ENCODE measurements at regions not wholly inside any gene's neighbourhood (a gene's known extent, or its start where the extent isn't known, plus 50 kb on each side); places are given as distances from the start of the nearest gene placed in this dataset.

DNA sequence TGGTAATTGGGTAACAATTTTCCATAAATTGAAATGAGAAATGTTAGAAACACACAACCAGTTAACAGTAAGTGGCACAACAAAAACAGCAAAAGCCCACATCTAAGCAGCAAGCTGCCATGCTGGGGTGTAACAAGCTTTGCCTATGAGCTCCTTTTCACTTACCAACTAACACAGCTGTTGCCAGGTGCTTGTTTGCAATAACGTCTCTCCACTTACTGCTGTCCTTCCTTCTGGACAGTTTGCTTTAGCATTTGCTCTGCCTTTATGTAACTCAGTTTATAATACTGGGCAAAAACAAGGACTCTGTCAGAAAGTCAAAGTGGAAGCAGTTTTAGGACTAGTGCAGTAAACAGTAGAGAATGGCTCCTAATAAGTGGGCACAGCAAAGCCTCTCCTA, 740.9 kb downstream of the POM121L12 start:
- no TSS peak for BruUV-seq (replicated peaks)
- CTCF ChIA-PET = no interaction called here

More for the DNA sequence above, 740.9 kb downstream of the POM121L12 start:
- H3K9me3 ChIP-seq (replicated peaks; ENCODE audit: control insufficient read depth, insufficient read depth, low read length) = no peaks in the 10 kb centered on the region; the same call in 2 of the 3 replicates
- SMC1A ChIA-PET (ENCODE audit: uncharacterized antibody, unreplicated experiment) = no interaction called here
- H3K9ac ChIP-seq (ENCODE audit: control insufficient read depth, insufficient read depth, low read length) = no peak overlapping the region
- no peaks in the 10 kb centered on the region for H3K36me3 ChIP-seq (ENCODE audit: control insufficient read depth in 2 of 2, insufficient read depth in 2 of 2, low read length in 1 of 2)
- no peak overlapping the region for H3K4me3 ChIP-seq
- no peaks in the 10 kb centered on the region for H3K79me2 ChIP-seq (ENCODE audit: control insufficient read depth, insufficient read depth, low read length)
- no peaks in the 10 kb centered on the region for H3K27me3 ChIP-seq (replicated peaks in 1 of 2; ENCODE audit: control insufficient read depth in 2 of 2, insufficient read depth in 2 of 2, low read length in 1 of 2)
- H3K27ac ChIP-seq (ENCODE audit: control insufficient read depth, insufficient read depth) = no peak overlapping the region
- no peaks in the 10 kb centered on the region for H3K4me1 ChIP-seq (ENCODE audit: control insufficient read depth, insufficient read depth, low read length)
- DNase-seq (ENCODE audit: low read depth, low spot score) (no peak), ATAC-seq (no peak), FAIRE-seq (no peak)
- intact Hi-C loops (cut with micrococcal nuclease; ENCODE audit: unreplicated experiment) = no loop called here
- RAD21 ChIA-PET (ENCODE audit: unreplicated experiment) = no interaction called here
- H3K4me2 ChIP-seq (ENCODE audit: control insufficient read depth, insufficient read depth) = no peak overlapping the region
- POLR2A ChIA-PET = no interaction called here
- no peaks in the 10 kb centered on the region for H4K20me1 ChIP-seq (ENCODE audit: control insufficient read depth, insufficient read depth)
- no peak overlapping the region for H2AFZ ChIP-seq (ENCODE audit: control insufficient read depth, low read depth, low read length)
- in situ Hi-C loops (cut with MboI) = no loop called here
- 0% methylated on average over 1 of the region's 1 CpG for WGBS (ENCODE audit: insufficient coverage, insufficient replicate concordance, low lambda C conversion rate, missing lambda C conversion rate)
- TF ChIP-seq TCF3 (IDR thresholded peaks at IDR 0.05; ENCODE audit: borderline replicate concordance, insufficient read depth, low read depth, low read length) (no peak), ATF7 (IDR thresholded peaks at IDR 0.05; ENCODE audit: low read depth) (no peak), POU2F2 (IDR thresholded peaks at IDR 0.05; ENCODE audit: borderline replicate concordance, low read depth, low read length) (no peak), ESRRA (IDR thresholded peaks at IDR 0.05; ENCODE audit: low read length) (no peak), USF2 (IDR thresholded peaks at IDR 0.05; ENCODE audit: borderline replicate concordance, low read depth, low read length) (no peak), TCF12 (IDR thresholded peaks at IDR 0.05; ENCODE audit: low read depth, low read length) (no peak), ATF2 (IDR thresholded peaks at IDR 0.05; ENCODE audit: low read length) (no peak), NFYA (IDR thresholded peaks at IDR 0.05; ENCODE audit: borderline replicate concordance, low read depth, low read length) (no peak)
- TF ChIP-seq, protein P1, sequence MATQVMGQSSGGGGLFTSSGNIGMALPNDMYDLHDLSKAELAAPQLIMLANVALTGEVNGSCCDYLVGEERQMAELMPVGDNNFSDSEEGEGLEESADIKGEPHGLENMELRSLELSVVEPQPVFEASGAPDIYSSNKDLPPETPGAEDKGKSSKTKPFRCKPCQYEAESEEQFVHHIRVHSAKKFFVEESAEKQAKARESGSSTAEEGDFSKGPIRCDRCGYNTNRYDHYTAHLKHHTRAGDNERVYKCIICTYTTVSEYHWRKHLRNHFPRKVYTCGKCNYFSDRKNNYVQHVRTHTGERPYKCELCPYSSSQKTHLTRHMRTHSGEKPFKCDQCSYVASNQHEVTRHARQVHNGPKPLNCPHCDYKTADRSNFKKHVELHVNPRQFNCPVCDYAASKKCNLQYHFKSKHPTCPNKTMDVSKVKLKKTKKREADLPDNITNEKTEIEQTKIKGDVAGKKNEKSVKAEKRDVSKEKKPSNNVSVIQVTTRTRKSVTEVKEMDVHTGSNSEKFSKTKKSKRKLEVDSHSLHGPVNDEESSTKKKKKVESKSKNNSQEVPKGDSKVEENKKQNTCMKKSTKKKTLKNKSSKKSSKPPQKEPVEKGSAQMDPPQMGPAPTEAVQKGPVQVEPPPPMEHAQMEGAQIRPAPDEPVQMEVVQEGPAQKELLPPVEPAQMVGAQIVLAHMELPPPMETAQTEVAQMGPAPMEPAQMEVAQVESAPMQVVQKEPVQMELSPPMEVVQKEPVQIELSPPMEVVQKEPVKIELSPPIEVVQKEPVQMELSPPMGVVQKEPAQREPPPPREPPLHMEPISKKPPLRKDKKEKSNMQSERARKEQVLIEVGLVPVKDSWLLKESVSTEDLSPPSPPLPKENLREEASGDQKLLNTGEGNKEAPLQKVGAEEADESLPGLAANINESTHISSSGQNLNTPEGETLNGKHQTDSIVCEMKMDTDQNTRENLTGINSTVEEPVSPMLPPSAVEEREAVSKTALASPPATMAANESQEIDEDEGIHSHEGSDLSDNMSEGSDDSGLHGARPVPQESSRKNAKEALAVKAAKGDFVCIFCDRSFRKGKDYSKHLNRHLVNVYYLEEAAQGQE (IDR thresholded peaks at IDR 0.05; ENCODE audit: low read depth, low read length) = no peak

Data from GM12878 (cell line).